MCF 10A (cell line): ENCODE measurements at regions not wholly inside any gene's neighbourhood (a gene's known extent, or its start where the extent isn't known, plus 50 kb on each side); places are given as distances from the start of the nearest gene placed in this dataset.

Experiments
- BruUV-seq: library from RNA; stranded (reverse); fragments of 400-500 nt; replicated peaks from 2 replicates; lab custom pipeline; 2021; lab: Mats Ljungman, UMichigan
- CTCF ChIA-PET: fragments of 300-600 bp; sonication (Branson Sonifier 250); formaldehyde crosslinking; extraction: SDS; loops from one replicate; lab custom pipeline; 2021; ENCODE audit warnings: antibody characterized with exemption, inconsistent platforms; lab: Yijun Ruan, JAX
- POLR2A ChIA-PET: fragments of 300-600, 350-650 bp; sonication (Branson Sonifier 250); formaldehyde crosslinking; extraction: SDS; loops from one replicate; lab custom pipeline; 2020; ENCODE audit warnings: antibody characterized with exemption, inconsistent platforms; lab: Yijun Ruan, JAX
- DNase-seq: peaks from one replicate; pipeline ENCODE4 v3.0.0-alpha.2; 2018; ENCODE audit not compliant: unreplicated experiment
- H3K27ac Mint-ChIP-seq: one replicate; pipeline ENCODE4 v1.8.0; 2022; ENCODE audit warnings: mild to moderate bottlenecking, low read depth, mixed read lengths; ENCODE audit not compliant: unreplicated experiment
- H3K27me3 Mint-ChIP-seq: one replicate; pipeline ENCODE4 v1.8.0; 2022; ENCODE audit warnings: mixed read lengths; ENCODE audit not compliant: insufficient read depth, unreplicated experiment
- H3K36me3 Mint-ChIP-seq: one replicate; pipeline ENCODE4 v1.8.0; 2022; ENCODE audit warnings: mild to moderate bottlenecking, moderate library complexity, mixed read lengths; ENCODE audit not compliant: insufficient read depth, unreplicated experiment
- H3K4me1 Mint-ChIP-seq: one replicate; pipeline ENCODE4 v1.8.0; 2022; ENCODE audit warnings: mixed read lengths; ENCODE audit not compliant: insufficient read depth, unreplicated experiment
- H3K4me3 Mint-ChIP-seq: one replicate; pipeline ENCODE4 v1.8.0; 2022; ENCODE audit warnings: mild to moderate bottlenecking, moderate library complexity, mixed read lengths; ENCODE audit not compliant: unreplicated experiment
- H3K9me3 Mint-ChIP-seq: one replicate; pipeline ENCODE4 v1.8.0; 2022; ENCODE audit warnings: mixed read lengths; ENCODE audit not compliant: unreplicated experiment
- CTCF ChIP-seq: fragments of 200-600 bp; IDR thresholded peaks from one replicate; pipeline ENCODE4 v1.8.0; 2022; ENCODE audit warnings: antibody characterized with exemption, mild to moderate bottlenecking; ENCODE audit not compliant: unreplicated experiment
- intact Hi-C: fragments of 100-400 bp; cut with micrococcal nuclease; formaldehyde crosslinking; loops from 2 replicates; pipeline ENCODE4 v1.14.1; 2022

- ChIA-PET CTCF (interaction anchor here (0.7 to 3.1 kb wide), 9 partner anchors 8 to 1426 kb away, joined by 3 to 25 read pairs (median 3); no protein-coding TSS in a partner anchor), POLR2A (interaction anchor here (0.6 to 4.1 kb wide), 8 partner anchors 12 to 192 kb away, joined by 3 to 106 read pairs (median 8); no protein-coding TSS in a partner anchor)
- H3K9me3 Mint-ChIP-seq, result no peaks in the 10 kb centered on the region
- H3K4me3 Mint-ChIP-seq, result no peak overlapping the region
- peak; percentile 88 for DNase-seq
- BruUV-seq, result no TSS peak
- H3K36me3 Mint-ChIP-seq, result no peaks in the 10 kb centered on the region
- H3K27me3 Mint-ChIP-seq, result no peaks in the 10 kb centered on the region
- intact Hi-C loops, result loop anchor here (1.0 to 5.0 kb wide), 3 partner anchors 36 to 337 kb away; no protein-coding TSS in a partner anchor
- peaks cover 29% of the 10 kb centered on the region for H3K4me1 Mint-ChIP-seq
- no peak for TF ChIP-seq CTCF
- peak overlapping the region; percentile 81 for H3K27ac Mint-ChIP-seq
Measured at GRCh38 chr13:44244288-44244687, 129.3 kb upstream of the SERP2 start.

GRCh38 chr13:44249431-44249836 is 124.2 kb upstream of the SERP2 start:
- Mint-ChIP-seq H3K4me1 (peaks cover 15% of the 10 kb centered on the region), H3K27ac (peak overlapping the region; percentile 83), H3K36me3 (no peaks in the 10 kb centered on the region), H3K9me3 (no peaks in the 10 kb centered on the region), H3K4me3 (no peak overlapping the region), H3K27me3 (no peaks in the 10 kb centered on the region)
- ChIA-PET CTCF (interaction anchor here (1.2 kb wide), 1 partner anchor 185 kb away, joined by 5 read pairs; no protein-coding TSS in a partner anchor), POLR2A (interaction anchor here (0.8 to 2.0 kb wide), 8 partner anchors 18 to 188 kb away, joined by 3 to 5 read pairs (median 4); no protein-coding TSS in a partner anchor)
- no TSS peak for BruUV-seq
- no peak for TF ChIP-seq CTCF
- intact Hi-C loops, result no loop called here
- DNase-seq, result peak; percentile 59

GRCh38 chr13:44252938-44253337 is 120.7 kb upstream of the SERP2 start:
- Mint-ChIP-seq H3K27ac (no peak overlapping the region), H3K9me3 (no peaks in the 10 kb centered on the region), H3K27me3 (no peaks in the 10 kb centered on the region), H3K4me3 (no peak overlapping the region), H3K36me3 (no peaks in the 10 kb centered on the region), H3K4me1 (peaks cover 7% of the 10 kb centered on the region)
- BruUV-seq, result no TSS peak
- no peak for DNase-seq
- intact Hi-C loops, result no loop called here
- ChIA-PET CTCF (interaction anchor here (0.7 kb wide), 1 partner anchor 19 kb away, joined by 3 read pairs; no protein-coding TSS in a partner anchor), POLR2A (interaction anchor here (1.0 kb wide), 1 partner anchor 9 kb away, joined by 3 read pairs; no protein-coding TSS in a partner anchor)
- TF ChIP-seq CTCF, result no peak

- H3K36me3 Mint-ChIP-seq, result no peaks in the 10 kb centered on the region
- CTCF ChIA-PET, result no interaction called here
Measured at GRCh38 chr13:44255771-44256364, 117.8 kb upstream of the SERP2 start.

More at GRCh38 chr13:44255771-44256364, 117.8 kb upstream of the SERP2 start:
- no peak overlapping the region for H3K4me3 Mint-ChIP-seq
- no TSS peak for BruUV-seq
- no peak for DNase-seq
- no peak for TF ChIP-seq CTCF
- H3K27ac Mint-ChIP-seq, result no peak overlapping the region
- intact Hi-C loops, result no loop called here
- POLR2A ChIA-PET, result interaction anchor here (1.5 kb wide), 1 partner anchor 11 kb away, joined by 3 read pairs; no protein-coding TSS in a partner anchor
- H3K9me3 Mint-ChIP-seq, result no peaks in the 10 kb centered on the region
- H3K27me3 Mint-ChIP-seq, result no peaks in the 10 kb centered on the region
- peaks cover 9% of the 10 kb centered on the region for H3K4me1 Mint-ChIP-seq
